Daoy (cell line): ENCODE measurements at regions not wholly inside any gene's neighbourhood (a gene's known extent, or its start where the extent isn't known, plus 50 kb on each side); places are given as distances from the start of the nearest gene placed in this dataset.

ENCODE experiments used
- DNase-seq: peaks from one replicate; pipeline ENCODE4 v3.0.0-alpha.2; 2015; ENCODE audit warnings: low read depth

GRCh38 chr15:60213377-60214000, 184.3 kb downstream of the ANXA2 start:
- DNase-seq, result no peak

- no peak for DNase-seq
Measured at GRCh38 chr15:60214201-60214600, 183.6 kb downstream of the ANXA2 start.

- no peak for DNase-seq
Measured at GRCh38 chr15:60215225-60215963, 182.4 kb downstream of the ANXA2 start.

GRCh38 chr15:60217161-60217560, 180.6 kb downstream of the ANXA2 start:
- DNase-seq, result no peak

- no peak for DNase-seq
Measured at GRCh38 chr15:60218256-60218655, 179.5 kb downstream of the ANXA2 start.

GRCh38 chr15:60219866-60220265, 177.9 kb downstream of the ANXA2 start:
- DNase-seq, result no peak

GRCh38 chr15:60221356-60221755, 176.4 kb downstream of the ANXA2 start:
- no peak for DNase-seq

- no peak for DNase-seq
Measured at GRCh38 chr15:60222404-60222803, 175.4 kb downstream of the ANXA2 start.

GRCh38 chr15:60223176-60223575, 174.6 kb downstream of the ANXA2 start:
- peak; percentile 33 for DNase-seq

GRCh38 chr15:60226924-60227323, 170.9 kb downstream of the ANXA2 start:
- no peak for DNase-seq

GRCh38 chr15:60228101-60228500, 169.7 kb downstream of the ANXA2 start:
- no peak for DNase-seq

GRCh38 chr15:60228619-60229018, 169.2 kb downstream of the ANXA2 start:
- DNase-seq, result no peak

- DNase-seq, result no peak
Measured at GRCh38 chr15:60235951-60236710, 161.7 kb downstream of the ANXA2 start.

- peak; percentile 58 for DNase-seq
Measured at GRCh38 chr15:60237446-60237845, 160.3 kb downstream of the ANXA2 start.

GRCh38 chr15:60243769-60244168, 154.0 kb downstream of the ANXA2 start:
- DNase-seq, result no peak

GRCh38 chr15:60244813-60245212, 153.0 kb downstream of the ANXA2 start:
- DNase-seq, result no peak

GRCh38 chr15:60250316-60250715, 147.5 kb downstream of the ANXA2 start:
- no peak for DNase-seq

GRCh38 chr15:60251300-60252070, 146.3 kb downstream of the ANXA2 start:
- no peak for DNase-seq

GRCh38 chr15:60254416-60254815, 143.4 kb downstream of the ANXA2 start:
- DNase-seq, result no peak

- DNase-seq, result peak; percentile 57
Measured at GRCh38 chr15:60255390-60255789, 142.4 kb downstream of the ANXA2 start.

- no peak for DNase-seq
Measured at GRCh38 chr15:60257591-60258159, 140.1 kb downstream of the ANXA2 start.

- peak; percentile 2 for DNase-seq
Measured at GRCh38 chr15:60259469-60259868, 138.3 kb downstream of the ANXA2 start.
